OCI-LY7 (cell line): ENCODE measurements at regions not wholly inside any gene's neighbourhood (a gene's known extent, or its start where the extent isn't known, plus 50 kb on each side); places are given as distances from the start of the nearest gene placed in this dataset.

Experiments
- BruUV-seq: library from RNA; stranded (reverse); fragments of 400-500 nt; replicated peaks from 2 replicates; lab custom pipeline; 2021; lab: Mats Ljungman, UMichigan
- CTCF ChIA-PET: fragments of 300-600 bp; sonication (Branson Sonifier 250); formaldehyde crosslinking; loops from one replicate; lab custom pipeline; 2022; ENCODE audit warnings: antibody characterized with exemption; ENCODE audit not compliant: unreplicated experiment; lab: Charles Lee
- POLR2A ChIA-PET: fragments of 300-600 bp; sonication (Branson Sonifier 250); formaldehyde crosslinking; loops from one replicate; lab custom pipeline; 2022; ENCODE audit warnings: antibody characterized with exemption; lab: Charles Lee
- DNase-seq: peaks from one replicate; pipeline ENCODE4 v3.0.0-alpha.2; 2015; ENCODE audit warnings: low spot score
- H2AFZ ChIP-seq: fragments of 200-600 bp; sonication (generic), shearing (Covaris generic); 2 replicates; pipeline ENCODE4 v1.6.1; 2014; ENCODE audit warnings: mild to moderate bottlenecking, antibody characterized with exemption, low read length, moderate library complexity
- H3K27ac ChIP-seq: fragments of 200-600 bp; sonication (generic); 2 replicates; pipeline ENCODE4 v1.5.1; 2014; ENCODE audit warnings: mixed run types, low read depth, mild to moderate bottlenecking, moderate library complexity, low read length, inconsistent platforms; ENCODE audit not compliant: poor library complexity, severe bottlenecking
- H3K36me3 ChIP-seq: fragments of 200-600 bp; sonication (generic); 2 replicates; pipeline ENCODE4 v1.6.1; 2014; ENCODE audit warnings: mild to moderate bottlenecking, antibody characterized with exemption, low read length, moderate library complexity, mixed read lengths; ENCODE audit not compliant: insufficient read depth
- H3K4me1 ChIP-seq: fragments of 200-600 bp; sonication (generic); 2 replicates; pipeline ENCODE4 v1.5.1; 2014; ENCODE audit warnings: mild to moderate bottlenecking, low read length; ENCODE audit not compliant: insufficient read depth, poor library complexity, severe bottlenecking
- H3K4me2 ChIP-seq: fragments of 200-600 bp; sonication (generic); 2 replicates; pipeline ENCODE4 v1.6.1; 2014; ENCODE audit warnings: mild to moderate bottlenecking, low read length
- H3K4me3 ChIP-seq: fragments of 200-600 bp; sonication (generic); 2 replicates; pipeline ENCODE4 v1.5.1; 2014; ENCODE audit warnings: mild to moderate bottlenecking, low read depth, low read length; ENCODE audit not compliant: poor library complexity, severe bottlenecking
- H3K79me2 ChIP-seq: fragments of 200-600 bp; sonication (generic); 2 replicates; pipeline ENCODE4 v1.6.1; 2016; ENCODE audit warnings: low read depth, mild to moderate bottlenecking, low read length, moderate library complexity, mixed read lengths; ENCODE audit not compliant: insufficient read depth
- H3K9me2 ChIP-seq: fragments of 200-600 bp; sonication (generic); 2 replicates; pipeline ENCODE4 v1.6.1; 2016; ENCODE audit warnings: mild to moderate bottlenecking, low read length, mixed read lengths; ENCODE audit not compliant: insufficient read depth
- H3K9me3 ChIP-seq: fragments of 200-600 bp; sonication (generic); 2 replicates; pipeline ENCODE4 v1.6.1; 2014; ENCODE audit warnings: mild to moderate bottlenecking, mixed run types, low read length, mixed read lengths
- H4K20me1 ChIP-seq: fragments of 200-600 bp; sonication (generic); 2 replicates; pipeline ENCODE4 v1.6.1; 2014; ENCODE audit warnings: mild to moderate bottlenecking, antibody characterized with exemption, low read length, moderate library complexity, mixed read lengths; ENCODE audit not compliant: insufficient read depth
- CTCF ChIP-seq: fragments of 200-600 bp; sonication (generic); conservative IDR thresholded peaks from 2 replicates; pipeline ENCODE4 v1.5.1; 2014; ENCODE audit warnings: mild to moderate bottlenecking, antibody characterized with exemption, low read length, moderate library complexity, mixed read lengths
- EZH2phosphoT487 ChIP-seq: fragments of 200-600 bp; sonication (generic); IDR thresholded peaks from 2 replicates; pipeline ENCODE4 v1.6.1; 2018; ENCODE audit warnings: low read depth, borderline replicate concordance, mild to moderate bottlenecking, mixed run types, antibody characterized with exemption, low read length, moderate library complexity, mixed read lengths
- intact Hi-C: fragments of 100-400 bp; cut with micrococcal nuclease; formaldehyde crosslinking; loops from one replicate; pipeline ENCODE4 v1.10.0; 2022; ENCODE audit not compliant: unreplicated experiment

GRCh38 chr4:170700064-170700463 is 610.3 kb upstream of the AADAT start:
- CTCF ChIA-PET: no interaction called here
- H3K9me3 ChIP-seq: no peaks in the 10 kb centered on the region
- H3K9me2 ChIP-seq: no peaks in the 10 kb centered on the region
- no TSS peak for BruUV-seq
- no peak overlapping the region for H3K4me2 ChIP-seq
- intact Hi-C loops: no loop called here
- POLR2A ChIA-PET: interaction anchor here (0.9 kb wide), 1 partner anchor 8 kb away, joined by 3 read pairs; no protein-coding TSS in a partner anchor
- no peak overlapping the region for H2AFZ ChIP-seq
- H3K4me1 ChIP-seq: no peaks in the 10 kb centered on the region
- H3K27ac ChIP-seq: no peak overlapping the region
- no peaks in the 10 kb centered on the region for H3K36me3 ChIP-seq
- H3K4me3 ChIP-seq: no peak overlapping the region
- H4K20me1 ChIP-seq: no peaks in the 10 kb centered on the region
- DNase-seq: no peak
- TF ChIP-seq CTCF (no peak), EZH2phosphoT487 (no peak)
- no peaks in the 10 kb centered on the region for H3K79me2 ChIP-seq

- H3K4me2 ChIP-seq: no peak overlapping the region
- DNase-seq: no peak
- H3K9me3 ChIP-seq: no peaks in the 10 kb centered on the region
- TF ChIP-seq CTCF (no peak), EZH2phosphoT487 (no peak)
- H3K27ac ChIP-seq: no peak overlapping the region
- BruUV-seq: no TSS peak
- no peak overlapping the region for H3K4me3 ChIP-seq
- POLR2A ChIA-PET: no interaction called here
- H2AFZ ChIP-seq: no peak overlapping the region
- H3K79me2 ChIP-seq: no peaks in the 10 kb centered on the region
- intact Hi-C loops: no loop called here
- H3K9me2 ChIP-seq: no peaks in the 10 kb centered on the region
- no peaks in the 10 kb centered on the region for H4K20me1 ChIP-seq
- H3K36me3 ChIP-seq: no peaks in the 10 kb centered on the region
- CTCF ChIA-PET: no interaction called here
- H3K4me1 ChIP-seq: no peaks in the 10 kb centered on the region
Observed at GRCh38 chr4:170698334-170698733, 608.6 kb upstream of the AADAT start.

- no peak overlapping the region for H3K4me2 ChIP-seq
- H3K36me3 ChIP-seq: no peaks in the 10 kb centered on the region
- DNase-seq: no peak
- POLR2A ChIA-PET: interaction anchor here (1.1 kb wide), 1 partner anchor 17 kb away, joined by 3 read pairs; no protein-coding TSS in a partner anchor
- no peaks in the 10 kb centered on the region for H3K4me1 ChIP-seq
- H4K20me1 ChIP-seq: no peaks in the 10 kb centered on the region
- TF ChIP-seq CTCF (no peak), EZH2phosphoT487 (no peak)
- H3K9me2 ChIP-seq: no peaks in the 10 kb centered on the region
- no peak overlapping the region for H3K27ac ChIP-seq
- no peaks in the 10 kb centered on the region for H3K79me2 ChIP-seq
- no peak overlapping the region for H3K4me3 ChIP-seq
- H2AFZ ChIP-seq: no peak overlapping the region
- CTCF ChIA-PET: no interaction called here
- no TSS peak for BruUV-seq
- H3K9me3 ChIP-seq: no peaks in the 10 kb centered on the region
- intact Hi-C loops: no loop called here
Observed at GRCh38 chr4:170697845-170698244, 608.1 kb upstream of the AADAT start.
